ENCODE measurements at regions not wholly inside any gene's neighbourhood (a gene's known extent, or its start where the extent isn't known, plus 50 kb on each side); places are given as distances from the start of the nearest gene placed in this dataset.

DNA sequence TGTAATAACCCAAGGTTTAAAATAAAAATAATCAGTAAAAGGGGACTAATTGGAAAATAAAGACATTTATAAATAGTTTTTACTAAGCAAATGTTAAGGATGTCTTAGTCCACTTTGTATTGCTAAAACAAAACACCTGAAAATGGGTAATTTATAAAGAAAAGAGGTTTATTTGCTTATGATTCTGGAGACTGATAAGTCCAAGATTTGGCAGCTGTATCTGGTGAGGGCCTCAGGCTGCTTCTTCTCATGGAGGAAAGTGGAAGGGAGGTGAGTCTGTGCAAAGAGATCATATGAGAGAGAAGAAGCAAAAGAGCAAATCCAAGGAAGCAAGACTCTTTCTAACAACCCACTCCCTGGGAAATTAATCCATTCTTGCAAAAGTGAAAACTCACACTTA lies 299.5 kb downstream of the DSC3 start:
- TF ChIP-seq CTCF (conservative IDR thresholded peaks at IDR 0.05) = no peak

More for the DNA sequence above, 299.5 kb downstream of the DSC3 start:
- peaks cover 3 to 6% of the 10 kb centered on the region in 2 experiments; a peak in 3 of 5 replicates for H3K9me3 Mint-ChIP-seq
- Histone ChIP-seq H2BK120ac (ENCODE audit: low read depth, low read length, poor library complexity, severe bottlenecking) (no peak overlapping the region), H2BK12ac (ENCODE audit: insufficient read length, low read depth, low read length) (no peak overlapping the region), H3K4me2 (ENCODE audit: insufficient read depth, insufficient read length, low read length) (no peak overlapping the region), H4K20me1 (ENCODE audit: control insufficient read depth, insufficient read depth, insufficient read length) (no peaks in the 10 kb centered on the region), H3K14ac (ENCODE audit: insufficient read depth, low read length) (no peak overlapping the region), H3K23me2 (ENCODE audit: insufficient read length, low read depth, low read length, poor library complexity, severe bottlenecking) (no peaks in the 10 kb centered on the region), H3K27ac (ENCODE audit: insufficient read length, low read depth, low read length) (no peak overlapping the region), H3K23ac (ENCODE audit: insufficient read length, low read depth, low read length) (no peak overlapping the region), H2AFZ (ENCODE audit: low read length) (no peak overlapping the region), H3K18ac (ENCODE audit: insufficient read length, low read depth, low read length) (no peak overlapping the region), H2BK20ac (ENCODE audit: low read depth, low read length, poor library complexity, severe bottlenecking) (no peak overlapping the region), H4K5ac (ENCODE audit: insufficient read length, low read depth, low read length) (no peak overlapping the region), H3K4ac (ENCODE audit: low read depth, low read length) (no peak overlapping the region), H2BK15ac (ENCODE audit: low read depth, low read length) (no peak overlapping the region), H2BK5ac (ENCODE audit: insufficient read length, low read length) (no peak overlapping the region), H3K9ac (ENCODE audit: extremely low read depth, insufficient read length, low read length) (no peak overlapping the region), H4K8ac (replicated peaks; ENCODE audit: insufficient read length, low read depth, low read length) (no peak overlapping the region), H4K91ac (ENCODE audit: insufficient read length, low read depth, low read length) (no peak overlapping the region), H3K56ac (ENCODE audit: insufficient read length, low read depth, low read length) (no peak overlapping the region), H3K4me1 (ENCODE audit: insufficient read depth, low read length) (no peaks in the 10 kb centered on the region), H3K79me1 (ENCODE audit: insufficient read depth, low read depth, low read length, poor library complexity, severe bottlenecking) (no peaks in the 10 kb centered on the region), H3K27me3 (ENCODE audit: insufficient read depth, low read length) (no peaks in the 10 kb centered on the region), H2AK5ac (ENCODE audit: insufficient read length, low read length) (no peak overlapping the region), H3T11ph (ENCODE audit: low read length) (no peak overlapping the region), H3K9me3 (ENCODE audit: control insufficient read depth, low read depth, low read length) (no peaks in the 10 kb centered on the region), H3K79me2 (ENCODE audit: insufficient read depth, low read length) (no peaks in the 10 kb centered on the region)
- H3K27me3 Mint-ChIP-seq (ENCODE audit: low read depth) = no peaks in the 10 kb centered on the region
- H3K36me3 Mint-ChIP-seq (ENCODE audit: insufficient read depth in 1 of 3, low read depth in 3 of 3) = peaks cover 0 to 4% (median 0%) of the 10 kb centered on the region in 3 experiments; a peak in 2 of 7 replicates
- DNase-seq = no peak
- no peak overlapping the region for H3K27ac Mint-ChIP-seq
- no peaks in the 10 kb centered on the region for H3K4me1 Mint-ChIP-seq
- H3K4me3 Mint-ChIP-seq = no peak overlapping the region
